Adrenal gland (tissue), 5 donors: ENCODE measurements at regions not wholly inside any gene's neighbourhood (a gene's known extent, or its start where the extent isn't known, plus 50 kb on each side); places are given as distances from the start of the nearest gene placed in this dataset.

Experiments used
- CTCF ChIP-seq, 6 experiments: fragments of 450-650 bp in 4 of 6; fragments of 200-600 bp in 2 of 6; sonication (generic) in 1 of 6; IDR thresholded peaks; 1 replicate in 5 of 6; 2 replicates in 1 of 6; pipeline versions ENCODE4 v1.5.1 to v1.8.0; 2016 to 2021; ENCODE audit warnings: antibody characterized with exemption in 6 of 6, mild to moderate bottlenecking in 2 of 6, moderate library complexity in 1 of 6
- POLR2A ChIP-seq, 2 donors: fragments of 450-650 bp; IDR thresholded peaks; one replicate each; pipeline ENCODE4 v1.6.1; 2017; ENCODE audit warnings: antibody characterized with exemption in 2 of 2, mild to moderate bottlenecking in 2 of 2, moderate library complexity in 1 of 2
- donor health status: DM: no; HTN: no; CAD: no.

GRCh38 chr2:6448893-6449292, 416.8 kb downstream of the CMPK2 start:
- TF ChIP-seq CTCF (IDR thresholded peaks at IDR 0.05): no peak
- no peak for TF ChIP-seq POLR2A (IDR thresholded peaks at IDR 0.05)
